ENCODE measurements at regions not wholly inside any gene's neighbourhood (a gene's known extent, or its start where the extent isn't known, plus 50 kb on each side); places are given as distances from the start of the nearest gene placed in this dataset.

DNA sequence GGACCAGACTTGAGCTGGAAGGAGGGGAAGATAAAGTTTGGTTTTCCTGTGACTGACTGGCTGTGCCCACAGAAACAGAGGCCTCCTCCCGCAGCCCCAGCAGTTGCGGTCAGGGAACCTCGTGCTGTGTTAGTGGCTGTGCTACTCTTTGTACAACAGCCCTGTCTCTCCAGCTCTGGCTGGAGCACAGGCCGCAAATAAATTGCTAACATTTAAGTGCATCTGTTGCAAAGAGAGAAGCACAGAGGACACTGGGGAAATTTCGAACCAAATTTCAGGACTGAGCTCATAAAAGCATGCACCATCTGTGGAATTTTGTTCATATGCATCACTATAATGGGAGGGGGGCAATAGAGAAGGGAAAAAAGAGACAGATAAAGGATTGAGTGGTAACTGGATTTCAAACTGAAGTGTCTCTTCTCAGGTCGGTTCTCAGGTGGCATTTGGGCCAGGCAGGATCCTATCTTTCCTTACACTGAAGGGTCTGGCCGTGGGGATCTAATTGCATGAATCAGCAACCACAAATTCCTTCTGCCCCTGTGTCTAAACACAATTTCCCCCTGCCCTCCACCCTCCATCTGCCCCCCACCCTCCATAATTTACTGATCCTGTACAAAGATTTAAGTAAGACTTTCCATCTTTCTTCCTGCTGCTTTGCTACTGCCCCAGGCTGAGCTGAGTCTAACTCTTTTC is 88.9 kb upstream of the ATXN1 start:
- H3K4me3 ChIP-seq (ENCODE audit: low read depth, low read length) = no peak overlapping the region
- TF ChIP-seq, protein P1, sequence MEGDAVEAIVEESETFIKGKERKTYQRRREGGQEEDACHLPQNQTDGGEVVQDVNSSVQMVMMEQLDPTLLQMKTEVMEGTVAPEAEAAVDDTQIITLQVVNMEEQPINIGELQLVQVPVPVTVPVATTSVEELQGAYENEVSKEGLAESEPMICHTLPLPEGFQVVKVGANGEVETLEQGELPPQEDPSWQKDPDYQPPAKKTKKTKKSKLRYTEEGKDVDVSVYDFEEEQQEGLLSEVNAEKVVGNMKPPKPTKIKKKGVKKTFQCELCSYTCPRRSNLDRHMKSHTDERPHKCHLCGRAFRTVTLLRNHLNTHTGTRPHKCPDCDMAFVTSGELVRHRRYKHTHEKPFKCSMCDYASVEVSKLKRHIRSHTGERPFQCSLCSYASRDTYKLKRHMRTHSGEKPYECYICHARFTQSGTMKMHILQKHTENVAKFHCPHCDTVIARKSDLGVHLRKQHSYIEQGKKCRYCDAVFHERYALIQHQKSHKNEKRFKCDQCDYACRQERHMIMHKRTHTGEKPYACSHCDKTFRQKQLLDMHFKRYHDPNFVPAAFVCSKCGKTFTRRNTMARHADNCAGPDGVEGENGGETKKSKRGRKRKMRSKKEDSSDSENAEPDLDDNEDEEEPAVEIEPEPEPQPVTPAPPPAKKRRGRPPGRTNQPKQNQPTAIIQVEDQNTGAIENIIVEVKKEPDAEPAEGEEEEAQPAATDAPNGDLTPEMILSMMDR (IDR thresholded peaks at IDR 0.05; ENCODE audit: borderline replicate concordance, insufficient read depth, low read depth, low read length) = no peak

DNA sequence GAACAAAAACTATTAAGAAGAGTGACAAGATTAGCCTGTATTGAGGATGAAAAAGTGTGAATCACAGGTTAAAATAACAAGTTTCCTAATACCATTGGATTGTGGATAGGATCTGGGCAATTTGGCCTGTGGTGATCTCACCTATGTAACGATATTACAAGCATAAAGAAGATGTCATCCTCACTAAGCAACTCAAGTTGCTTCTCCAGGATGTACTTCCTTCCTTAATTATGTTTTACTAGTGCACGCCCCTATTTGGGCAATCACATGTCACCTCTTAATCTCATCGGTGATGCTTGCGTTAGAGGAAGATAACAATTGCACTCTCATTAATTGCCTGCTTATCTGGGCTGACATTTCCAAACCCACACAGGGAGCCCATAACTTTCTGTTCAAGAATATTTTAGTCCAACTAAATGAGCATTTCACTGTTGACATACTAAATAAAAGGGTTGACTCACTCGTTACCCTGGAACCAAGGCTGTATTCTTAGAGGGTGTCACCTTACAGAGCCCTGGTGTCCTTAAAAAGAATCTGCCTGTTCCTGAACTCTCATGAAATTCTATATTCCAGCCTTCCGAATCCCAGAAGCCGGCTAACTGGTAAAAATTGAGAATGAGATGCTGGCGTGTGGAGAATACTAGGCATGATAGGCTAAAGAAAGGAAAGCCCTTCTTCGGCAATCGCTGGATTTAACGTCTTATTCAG is 88.2 kb upstream of the ATXN1 start:
- TF ChIP-seq, protein P1 (IDR thresholded peaks at IDR 0.05; ENCODE audit: borderline replicate concordance, insufficient read depth, low read depth, low read length) = no peak
- H3K4me3 ChIP-seq (ENCODE audit: low read depth, low read length) = no peak overlapping the region

DNA sequence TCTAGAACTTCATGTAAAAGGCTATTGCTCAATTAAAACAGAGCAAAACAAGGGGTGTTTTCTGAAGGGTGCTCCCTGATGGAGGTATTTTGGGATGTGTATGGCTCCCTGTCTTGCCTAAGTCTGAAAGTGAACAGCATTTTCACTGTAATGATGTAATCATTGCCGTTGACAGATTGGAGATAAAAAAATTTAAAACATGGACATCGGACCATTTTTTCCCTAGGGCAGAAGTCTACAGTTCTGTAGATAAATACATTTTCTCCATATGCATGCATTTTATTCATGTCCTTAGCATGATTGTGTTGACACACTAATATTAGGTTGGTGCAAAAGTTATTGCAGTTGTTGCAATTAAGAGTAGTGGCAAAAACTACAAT is 85.1 kb upstream of the ATXN1 start:
- no peak overlapping the region for H3K4me3 ChIP-seq (ENCODE audit: low read depth, low read length)
- TF ChIP-seq, protein P1 (IDR thresholded peaks at IDR 0.05; ENCODE audit: borderline replicate concordance, insufficient read depth, low read depth, low read length) = no peak

DNA sequence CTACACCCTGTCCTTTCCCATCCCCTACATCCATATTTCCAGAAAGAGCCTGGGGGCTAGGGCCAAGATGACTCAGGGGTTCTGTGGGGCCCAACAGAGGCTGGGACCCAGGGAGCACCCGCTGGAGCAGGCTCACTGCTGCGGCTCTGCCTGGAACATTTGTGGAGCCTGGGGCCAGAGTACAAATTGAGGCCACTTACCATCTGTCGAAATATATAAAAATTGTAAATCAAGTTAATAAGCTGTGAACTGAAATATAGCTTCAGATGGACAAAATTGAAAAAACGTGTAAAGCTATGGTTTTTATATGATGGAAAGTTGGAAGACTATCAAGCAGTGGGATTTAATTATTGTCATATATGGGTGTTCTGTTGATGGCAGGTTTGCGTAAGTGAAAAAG is 82.9 kb upstream of the ATXN1 start:
- TF ChIP-seq, protein P1 (IDR thresholded peaks at IDR 0.05; ENCODE audit: borderline replicate concordance, insufficient read depth, low read depth, low read length) = no peak
- H3K4me3 ChIP-seq (ENCODE audit: low read depth, low read length) = no peak overlapping the region

DNA sequence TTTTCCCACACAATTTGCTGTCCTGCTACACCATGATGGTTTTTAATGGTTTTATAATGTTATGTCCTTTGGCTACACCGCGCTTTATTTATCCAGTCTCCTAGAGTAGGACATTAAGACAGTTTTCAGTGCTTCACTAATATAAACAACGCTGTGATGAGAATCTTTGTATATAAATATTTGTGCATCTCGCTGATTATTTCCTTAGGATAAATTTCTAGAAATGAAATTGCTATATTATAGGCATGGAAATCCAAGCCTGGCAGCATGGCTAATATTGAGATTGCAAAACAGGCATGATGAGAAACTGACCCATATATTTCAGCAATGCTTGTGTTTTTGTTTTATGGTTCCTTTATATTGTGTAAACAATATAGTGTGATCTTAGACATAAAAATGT is 81.4 kb upstream of the ATXN1 start:
- TF ChIP-seq, protein P1 (IDR thresholded peaks at IDR 0.05; ENCODE audit: borderline replicate concordance, insufficient read depth, low read depth, low read length) = no peak
- H3K4me3 ChIP-seq (ENCODE audit: low read depth, low read length) = no peak overlapping the region

DNA sequence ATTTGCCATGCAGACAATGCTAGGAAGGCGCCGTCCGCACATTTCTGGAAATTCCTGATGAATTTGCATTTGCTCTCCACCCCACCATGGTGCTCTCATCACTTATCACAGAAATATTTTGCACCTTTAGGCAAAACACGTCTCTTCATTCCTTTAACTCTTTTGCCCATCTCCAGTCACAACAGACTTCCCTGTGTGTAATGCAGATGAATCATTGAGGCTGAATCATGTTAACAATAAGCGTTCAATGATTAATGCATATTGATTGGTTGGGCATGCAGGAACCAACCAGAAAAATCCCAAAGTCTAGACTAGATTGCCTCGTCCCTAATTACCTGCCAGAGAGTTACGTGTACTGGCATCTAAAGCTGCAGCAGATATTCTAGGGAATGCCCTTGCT is 80.0 kb upstream of the ATXN1 start:
- TF ChIP-seq, protein P1 (IDR thresholded peaks at IDR 0.05; ENCODE audit: borderline replicate concordance, insufficient read depth, low read depth, low read length) = no peak
- no peak overlapping the region for H3K4me3 ChIP-seq (ENCODE audit: low read depth, low read length)

DNA sequence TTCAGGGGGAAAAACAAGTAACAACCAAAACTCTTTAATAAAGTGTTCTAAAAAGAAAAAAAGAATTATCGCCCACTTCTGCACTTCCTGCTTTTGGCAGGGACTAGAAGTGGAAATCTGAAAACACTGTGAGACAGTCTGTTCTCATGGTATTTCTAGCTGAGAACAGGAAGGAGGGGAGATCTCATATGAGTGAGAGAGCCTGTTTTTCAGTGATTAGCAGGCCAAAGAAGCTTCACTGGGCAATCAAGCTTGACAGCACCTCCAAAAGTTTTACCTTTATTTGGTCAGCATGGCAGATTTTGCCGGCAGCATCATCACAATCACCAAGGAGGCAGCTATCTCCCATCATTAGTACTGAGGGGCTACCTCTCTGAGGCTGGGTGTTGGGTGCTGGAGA is 79.5 kb upstream of the ATXN1 start:
- no peak overlapping the region for H3K4me3 ChIP-seq (ENCODE audit: low read depth, low read length)
- TF ChIP-seq, protein P1 (IDR thresholded peaks at IDR 0.05; ENCODE audit: borderline replicate concordance, insufficient read depth, low read depth, low read length) = no peak

Data from GM12875 (cell line).